Stimulated activated CD8-positive, alpha-beta memory T cell treated with anti-CD3 and anti-CD28 coated beads, Interleukin-4, amount 100 ng/mL, for 24 hours (primary cell): ENCODE measurements at regions not wholly inside any gene's neighbourhood (a gene's known extent, or its start where the extent isn't known, plus 50 kb on each side); places are given as distances from the start of the nearest gene placed in this dataset.
"Not testable (repeated sequence)": the region's sequence is repeated elsewhere in the genome, so short reads cannot be mapped to it uniquely, and the experiment has no call there.

Experiments
- DNase-seq: peaks from one replicate; pipeline ENCODE4 v3.0.0-alpha.2; 2020; ENCODE audit warnings: low read depth

- DNase-seq = not testable (repeated sequence)
Observed at GRCh38 chr7:149930374-149931068, 56.8 kb downstream of the ATP6V0E2 start.

- not testable (repeated sequence) for DNase-seq
Observed at GRCh38 chr7:149933776-149934175, 60.0 kb downstream of the ATP6V0E2 start.

- DNase-seq = not testable (repeated sequence)
Observed at GRCh38 chr7:149947346-149947745, 73.6 kb downstream of the ATP6V0E2 start.

GRCh38 chr7:149948444-149948843, 74.7 kb downstream of the ATP6V0E2 start:
- DNase-seq = not testable (repeated sequence)

- DNase-seq = not testable (repeated sequence)
Observed at GRCh38 chr7:149949863-149950577, 76.3 kb downstream of the ATP6V0E2 start.

- DNase-seq = not testable (repeated sequence)
Observed at GRCh38 chr7:149950578-149950924, 76.8 kb downstream of the ATP6V0E2 start.

- not testable (repeated sequence) for DNase-seq
Observed at GRCh38 chr7:149951579-149951978, 77.8 kb downstream of the ATP6V0E2 start.

- not testable (repeated sequence) for DNase-seq
Observed at GRCh38 chr7:149958880-149959279, 85.1 kb downstream of the ATP6V0E2 start.

GRCh38 chr7:149960863-149961262, 87.1 kb downstream of the ATP6V0E2 start:
- DNase-seq = not testable (repeated sequence)

GRCh38 chr7:149961878-149962277, 88.1 kb downstream of the ATP6V0E2 start:
- peak; percentile 3 for DNase-seq

- not testable (repeated sequence) for DNase-seq
Observed at GRCh38 chr7:149962685-149963319, 89.0 kb downstream of the ATP6V0E2 start.

GRCh38 chr7:149963985-149964384, 90.2 kb downstream of the ATP6V0E2 start:
- DNase-seq = not testable (repeated sequence)

- DNase-seq = not testable (repeated sequence)
Observed at GRCh38 chr7:149966444-149966843, 92.7 kb downstream of the ATP6V0E2 start.

- not testable (repeated sequence) for DNase-seq
Observed at GRCh38 chr7:149972977-149973376, 99.2 kb downstream of the ATP6V0E2 start.

GRCh38 chr7:149973681-149974080, 99.9 kb downstream of the ATP6V0E2 start:
- not testable (repeated sequence) for DNase-seq

GRCh38 chr7:149975608-149976007, 101.8 kb downstream of the ATP6V0E2 start:
- not testable (repeated sequence) for DNase-seq

GRCh38 chr7:149978537-149978936, 104.8 kb downstream of the ATP6V0E2 start:
- DNase-seq = not testable (repeated sequence)

- DNase-seq = not testable (repeated sequence)
Observed at GRCh38 chr7:149978944-149979343, 105.2 kb downstream of the ATP6V0E2 start.

GRCh38 chr7:149982537-149983112, 108.9 kb downstream of the ATP6V0E2 start:
- not testable (repeated sequence) for DNase-seq

- not testable (repeated sequence) for DNase-seq
Observed at GRCh38 chr7:149986866-149987265, 113.1 kb downstream of the ATP6V0E2 start.

- DNase-seq = not testable (repeated sequence)
Observed at GRCh38 chr7:149991652-149992302, 118.0 kb downstream of the ATP6V0E2 start.

- not testable (repeated sequence) for DNase-seq
Observed at GRCh38 chr7:149992366-149992765, 118.6 kb downstream of the ATP6V0E2 start.
